Neural cell (in vitro differentiated cells): ENCODE measurements at regions not wholly inside any gene's neighbourhood (a gene's known extent, or its start where the extent isn't known, plus 50 kb on each side); places are given as distances from the start of the nearest gene placed in this dataset.

Experiments
- CTCF ChIP-seq: fragments of 450-650 bp; IDR thresholded peaks from 2 replicates; pipeline ENCODE4 v1.5.1; 2014; ENCODE audit warnings: antibody characterized with exemption, mild to moderate bottlenecking, moderate library complexity; ENCODE audit not compliant: poor library complexity, severe bottlenecking
- TAF1 ChIP-seq: IDR thresholded peaks from 2 replicates; pipeline ENCODE4 v1.6.1; 2012; ENCODE audit warnings: low read depth

GRCh38 chr2:11998218-11998617 is 251.8 kb downstream of the LPIN1 start:
- TF ChIP-seq TAF1 (no peak), CTCF (no peak)
